Spleen (tissue), 11 donors: ENCODE measurements at regions not wholly inside any gene's neighbourhood (a gene's known extent, or its start where the extent isn't known, plus 50 kb on each side); places are given as distances from the start of the nearest gene placed in this dataset.

Source experiments
- DNase-seq: peaks from one replicate; pipeline ENCODE4 v3.0.0-alpha.2; 2020
- H3K27ac ChIP-seq, 8 donors: fragments of 200-600 bp; sonication (generic) in 7 of 8; 1 replicate in 4 of 8; 2 replicates in 4 of 8; pipeline versions ENCODE4 v1.5.0 to v1.8.0; 2016 to 2021; ENCODE audit warnings: inconsistent platforms in 4 of 8, mild to moderate bottlenecking in 4 of 8, moderate library complexity in 1 of 8
- H3K27me3 ChIP-seq, 7 donors: fragments of 200-600 bp; sonication (generic) in 6 of 7; replicated peaks in 1 of 7; 1 replicate in 4 of 7; 2 replicates in 3 of 7; pipeline versions ENCODE4 v1.5.0 to v1.8.0; 2016 to 2021; ENCODE audit warnings: inconsistent platforms in 3 of 7, mild to moderate bottlenecking in 1 of 7
- H3K36me3 ChIP-seq, 6 donors: fragments of 200-600 bp; sonication (generic) in 5 of 6; 1 replicate in 4 of 6; 2 replicates in 2 of 6; pipeline versions ENCODE4 v1.5.0 to v1.8.0; 2016 to 2021; ENCODE audit warnings: inconsistent platforms in 2 of 6
- H3K4me1 ChIP-seq, 6 donors: fragments of 200-600 bp; sonication (generic) in 5 of 6; 1 replicate in 3 of 6; 2 replicates in 3 of 6; pipeline versions ENCODE4 v1.5.0 to v1.8.0; 2016 to 2021; ENCODE audit warnings: inconsistent platforms in 3 of 6
- H3K4me3 ChIP-seq, 8 donors: fragments of 200-600 bp; sonication (generic) in 7 of 8; 1 replicate in 4 of 8; 2 replicates in 4 of 8; pipeline versions ENCODE4 v1.5.0 to v1.8.0; 2016 to 2021; ENCODE audit warnings: inconsistent platforms in 4 of 8, mild to moderate bottlenecking in 4 of 8, moderate library complexity in 2 of 8
- H3K9me3 ChIP-seq, 8 donors: fragments of 200-600 bp; sonication (generic) in 7 of 8; 1 replicate in 4 of 8; 2 replicates in 4 of 8; pipeline versions ENCODE4 v1.5.0 to v1.8.0; 2016 to 2021; ENCODE audit warnings: inconsistent platforms in 4 of 8
- CTCF ChIP-seq, 11 experiments: fragments of 200-600 bp in 7 of 11; fragments of 450-650 bp in 4 of 11; sonication (generic) in 4 of 11; IDR thresholded peaks in 8 of 11; conservative IDR thresholded peaks in 3 of 11; 1 replicate in 7 of 11; 2 replicates in 4 of 11; pipeline versions ENCODE4 v1.4.0 to v1.8.0; 2016 to 2021; ENCODE audit warnings: antibody characterized with exemption in 11 of 11, inconsistent platforms in 4 of 11, mild to moderate bottlenecking in 1 of 11
- POLR2A ChIP-seq, 3 donors: fragments of 450-650 bp; IDR thresholded peaks; one replicate each; pipeline ENCODE4 v1.5.1; 2017; ENCODE audit warnings: antibody characterized with exemption in 3 of 3, mild to moderate bottlenecking in 1 of 3
- POLR2AphosphoS5 ChIP-seq, 3 donors: sonication (generic); formaldehyde crosslinking; IDR thresholded peaks; one replicate each; pipeline ENCODE4 v1.5.1; 2017; ENCODE audit warnings: antibody characterized with exemption in 3 of 3
- WGBS, 5 donors: extraction: QIAGEN DNeasy Blood & Tissue Kit in 3 of 5; methylation state at CpG; one replicate each; pipeline versions ENCODE4 v1.1.5 to v1.1.7; 2013 to 2018; 5-methylcytosine and 5-hydroxymethylcytosine counted together
- intact Hi-C: fragments of 100-400 bp; cut with DNase I; formaldehyde crosslinking; loops from one replicate; pipeline ENCODE4 v1.15.0; 2023; ENCODE audit warnings: low total_unique reads
- donor health status: healthy with polysubstance abuse.
- donor health status: DM: no; HTN: no; CAD: no; lungs with moderate emphysema.
- donor health status: DM: no; HTN: no; CAD: no.
- donor health status: Bipolar disorder and iron deficiency.
- donor health status: healthy.
- donor health status: DM: no; HTN: no; CAD: no.
- donor health status: DM: yes; HTN: yes; CAD: no.

GRCh38 chr9:90054810-90055209, 450.0 kb downstream of the GADD45G start:
- DNase-seq = no peak
- TF ChIP-seq CTCF (IDR thresholded peaks at IDR 0.05 in 8 of 11, conservative IDR thresholded peaks at IDR 0.05 in 3 of 11) (no peak), POLR2AphosphoS5 (IDR thresholded peaks at IDR 0.05) (no peak), POLR2A (IDR thresholded peaks at IDR 0.05) (no peak)
- Histone ChIP-seq H3K36me3 (no peaks in the 10 kb centered on the region), H3K27ac (no peak overlapping the region), H3K27me3 (peaks cover 0 to 10% (median 0%) of the 10 kb centered on the region in 7 donors), H3K4me3 (no peak overlapping the region), H3K9me3 (peaks cover 0 to 4% (median 0%) of the 10 kb centered on the region in 8 donors), H3K4me1 (no peaks in the 10 kb centered on the region)
- intact Hi-C loops = no loop called here

- H3K4me3 ChIP-seq = no peak overlapping the region
- H3K9me3 ChIP-seq = peaks cover 0 to 4% (median 0%) of the 10 kb centered on the region in 8 donors
- no peaks in the 10 kb centered on the region for H3K4me1 ChIP-seq
- H3K36me3 ChIP-seq = no peaks in the 10 kb centered on the region
- intact Hi-C loops = no loop called here
- no peak for DNase-seq
- no peak overlapping the region for H3K27ac ChIP-seq
- WGBS, 5 donors = 72 to 96% (median 88%) methylated on average over 3 of the region's 3 CpGs
- peaks cover 0 to 10% (median 0%) of the 10 kb centered on the region in 7 donors for H3K27me3 ChIP-seq
- no peak for TF ChIP-seq POLR2AphosphoS5 (IDR thresholded peaks at IDR 0.05)
Measured at GRCh38 chr9:90055226-90055625, 450.4 kb downstream of the GADD45G start.

- Histone ChIP-seq H3K9me3 (peaks cover 0 to 4% (median 0%) of the 10 kb centered on the region in 8 donors), H3K4me3 (no peak overlapping the region), H3K36me3 (no peaks in the 10 kb centered on the region), H3K27me3 (peaks cover 0 to 10% (median 0%) of the 10 kb centered on the region in 7 donors), H3K27ac (no peak overlapping the region), H3K4me1 (no peaks in the 10 kb centered on the region)
- DNase-seq = no peak
- intact Hi-C loops = no loop called here
- 89 to 98% (median 93%) methylated on average over 3 of the region's 3 CpGs for WGBS, 5 donors
- TF ChIP-seq POLR2A (IDR thresholded peaks at IDR 0.05) (no peak), CTCF (IDR thresholded peaks at IDR 0.05 in 8 of 11, conservative IDR thresholded peaks at IDR 0.05 in 3 of 11) (no peak), POLR2AphosphoS5 (IDR thresholded peaks at IDR 0.05) (no peak)
Measured at GRCh38 chr9:90057361-90057760, 452.5 kb downstream of the GADD45G start.

GRCh38 chr9:90058182-90058763, 453.5 kb downstream of the GADD45G start:
- Histone ChIP-seq H3K9me3 (peaks cover 0 to 4% (median 0%) of the 10 kb centered on the region in 8 donors), H3K27me3 (peaks cover 0 to 8% (median 0%) of the 10 kb centered on the region in 7 donors), H3K27ac (no peak overlapping the region), H3K4me3 (no peak overlapping the region), H3K36me3 (no peaks in the 10 kb centered on the region), H3K4me1 (no peaks in the 10 kb centered on the region)
- WGBS, 5 donors = 86 to 96% (median 92%) methylated on average over 6 of the region's 6 CpGs
- TF ChIP-seq POLR2A (IDR thresholded peaks at IDR 0.05) (no peak), CTCF (IDR thresholded peaks at IDR 0.05 in 8 of 11, conservative IDR thresholded peaks at IDR 0.05 in 3 of 11) (no peak), POLR2AphosphoS5 (IDR thresholded peaks at IDR 0.05) (no peak)
- intact Hi-C loops = no loop called here
- no peak for DNase-seq
